HG02610 (cell line): ENCODE measurements at regions not wholly inside any gene's neighbourhood (a gene's known extent, or its start where the extent isn't known, plus 50 kb on each side); places are given as distances from the start of the nearest gene placed in this dataset.

Source experiments
- ATAC-seq: cut with Tn5 transposase; IDR thresholded peaks from one replicate; pipeline ENCODE4 v1.9.1; 2021; ENCODE audit warnings: mild to moderate bottlenecking, moderate library complexity; ENCODE audit not compliant: unreplicated experiment

GRCh38 chr20:22781869-22782268 lies 197.5 kb upstream of the FOXA2 start:
- ATAC-seq: no peak

DNA sequence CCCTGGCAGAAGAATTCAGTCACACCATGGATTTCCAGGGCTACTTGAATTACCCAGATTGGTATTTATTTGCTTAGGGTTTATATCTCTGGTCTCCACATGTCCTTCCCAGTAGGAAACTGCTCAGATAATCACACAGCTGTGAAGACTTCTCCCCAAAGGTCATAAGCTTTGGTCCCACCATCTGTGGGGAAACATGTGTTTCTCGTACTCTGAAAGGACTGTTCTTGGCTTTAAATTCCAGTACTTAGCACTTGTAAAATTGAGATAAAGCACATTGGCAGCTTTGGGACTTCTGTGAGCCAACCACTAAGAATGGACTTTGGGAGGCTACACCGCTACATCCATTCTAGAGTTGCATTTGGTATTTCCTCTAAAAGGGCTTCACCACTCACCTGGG lies 205.3 kb upstream of the FOXA2 start:
- no peak for ATAC-seq

DNA sequence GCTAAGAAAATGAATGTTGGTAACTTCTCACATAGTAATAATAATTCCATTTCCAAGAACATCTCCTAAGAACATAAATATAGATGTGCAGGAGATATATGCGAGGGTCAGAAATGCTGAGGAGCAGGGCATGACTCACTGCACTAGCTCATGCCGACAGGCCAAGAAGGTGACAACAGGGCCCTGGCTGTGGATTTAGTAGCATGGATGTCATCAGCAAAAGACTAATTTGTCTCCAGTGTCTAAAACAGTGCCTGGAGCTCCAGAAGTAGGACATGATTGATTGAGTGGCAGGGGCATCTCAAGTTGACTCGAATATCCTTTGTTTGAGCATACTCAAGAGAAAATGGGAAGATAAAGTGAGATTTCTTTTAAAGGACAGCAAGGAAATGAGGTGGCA lies 207.0 kb upstream of the FOXA2 start:
- ATAC-seq: no peak

- ATAC-seq: no peak
Observed at GRCh38 chr20:22791877-22792525, 207.6 kb upstream of the FOXA2 start.

GRCh38 chr20:22794200-22794599 lies 209.8 kb upstream of the FOXA2 start:
- ATAC-seq: no peak

DNA sequence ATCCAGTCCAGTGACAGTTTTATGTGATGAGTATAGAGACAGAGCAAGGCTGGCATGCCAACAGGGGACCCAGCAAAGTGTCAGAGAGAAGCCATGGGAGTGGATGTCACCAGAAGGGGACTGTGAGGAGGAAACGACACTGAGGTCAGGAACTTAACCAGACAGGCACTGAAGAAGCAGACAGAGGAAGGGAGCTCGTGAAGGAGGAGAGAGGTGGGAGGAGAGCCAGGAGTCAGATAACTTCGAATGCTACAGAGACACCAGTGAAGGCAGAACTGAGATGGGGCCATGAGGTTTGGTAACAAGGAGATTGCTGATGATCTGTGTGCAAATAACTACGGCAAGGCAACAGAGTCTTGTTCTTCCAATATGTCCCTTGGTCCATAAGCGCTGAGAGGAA lies 211.1 kb upstream of the FOXA2 start:
- no peak for ATAC-seq

- no peak for ATAC-seq
Observed at GRCh38 chr20:22795871-22796270, 211.5 kb upstream of the FOXA2 start.

DNA sequence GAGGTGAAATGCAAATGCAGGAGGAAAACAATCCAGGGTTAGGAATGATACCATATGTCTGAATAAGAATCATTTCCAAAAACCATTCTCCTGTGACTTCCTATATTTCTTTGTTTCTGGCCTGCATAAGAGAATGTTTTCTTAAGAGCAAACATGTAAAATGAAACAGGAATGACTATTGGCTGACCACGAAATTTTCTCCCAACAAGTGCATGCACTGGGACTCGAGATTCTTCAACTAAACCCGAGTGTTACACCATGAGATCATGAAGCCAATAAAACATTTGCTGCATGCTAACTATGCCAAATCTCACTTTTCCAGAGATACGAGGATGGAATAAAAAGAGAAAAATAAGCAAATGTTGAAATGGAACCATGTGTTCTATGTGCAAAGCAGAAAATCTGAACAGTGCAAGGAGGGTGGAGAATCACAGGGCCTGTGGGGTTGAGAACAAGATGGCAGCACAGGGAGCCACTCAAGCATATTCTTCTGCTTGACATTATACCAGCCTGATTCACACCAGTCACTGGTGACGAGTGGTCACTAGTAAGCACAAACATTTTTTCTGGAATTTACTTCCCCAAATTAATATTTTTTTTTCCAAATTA lies 212.2 kb upstream of the FOXA2 start:
- ATAC-seq: no peak

DNA sequence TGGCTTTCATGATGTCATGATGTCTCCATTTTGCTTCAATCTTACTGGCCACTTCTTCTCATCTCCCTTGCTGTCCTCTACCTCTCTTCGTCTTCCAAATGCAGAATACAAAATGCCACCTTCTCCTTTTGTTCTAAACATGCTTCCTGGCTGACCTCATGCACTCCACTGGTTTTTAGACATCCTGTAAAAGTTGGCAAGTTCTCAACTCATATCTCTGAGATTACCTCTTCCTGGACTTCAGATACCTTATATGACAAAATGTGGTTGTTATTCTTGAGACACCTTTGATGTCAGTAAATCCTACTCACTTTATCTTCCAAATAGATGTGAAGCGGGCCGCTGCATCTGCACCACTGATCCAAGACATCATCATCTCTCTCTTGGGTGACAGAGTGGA lies 212.7 kb upstream of the FOXA2 start:
- no peak for ATAC-seq

- no peak for ATAC-seq
Observed at GRCh38 chr20:22799687-22800086, 215.3 kb upstream of the FOXA2 start.

GRCh38 chr20:22800129-22800528 lies 215.8 kb upstream of the FOXA2 start:
- no peak for ATAC-seq

DNA sequence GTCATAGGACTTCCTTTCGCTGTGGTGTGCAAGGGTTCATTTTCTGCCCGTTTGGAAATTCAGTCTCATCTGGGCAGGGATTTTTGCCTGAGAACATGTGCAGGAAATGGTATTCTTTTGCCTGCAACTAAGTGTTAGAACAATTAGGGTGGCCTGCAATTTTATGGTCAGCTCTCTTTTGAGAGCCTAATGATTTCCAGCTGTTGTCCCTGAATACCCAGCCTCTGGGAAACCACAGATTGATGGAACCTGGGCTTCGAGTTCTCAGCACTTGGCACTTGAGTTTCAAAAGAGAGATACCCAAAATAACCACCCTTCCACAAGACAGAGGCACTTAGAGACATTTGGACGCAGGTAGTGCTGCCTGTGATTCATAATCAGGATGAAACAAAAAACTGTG lies 217.2 kb upstream of the FOXA2 start:
- ATAC-seq: no peak

DNA sequence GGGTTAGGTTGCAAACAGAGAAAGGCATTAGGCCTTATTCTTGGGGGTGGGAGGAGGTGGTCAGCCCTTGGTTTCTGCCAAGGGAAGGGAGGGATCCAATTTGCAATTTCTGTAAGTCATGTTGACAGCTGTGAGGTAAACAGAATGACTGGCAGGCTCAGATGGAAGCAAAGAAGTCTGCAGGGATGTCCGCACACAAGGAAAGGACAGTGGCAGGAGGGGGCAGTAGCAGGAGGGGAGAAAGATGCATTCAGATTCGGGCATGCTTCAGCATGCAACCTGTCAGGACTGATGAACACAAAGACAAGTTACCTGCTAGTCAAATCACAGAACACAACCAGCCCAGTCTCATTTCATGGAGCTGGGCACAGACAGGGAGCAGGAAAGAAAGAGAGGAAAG lies 217.9 kb upstream of the FOXA2 start:
- no peak for ATAC-seq

- ATAC-seq: no peak
Observed at GRCh38 chr20:22805219-22805618, 220.8 kb upstream of the FOXA2 start.

DNA sequence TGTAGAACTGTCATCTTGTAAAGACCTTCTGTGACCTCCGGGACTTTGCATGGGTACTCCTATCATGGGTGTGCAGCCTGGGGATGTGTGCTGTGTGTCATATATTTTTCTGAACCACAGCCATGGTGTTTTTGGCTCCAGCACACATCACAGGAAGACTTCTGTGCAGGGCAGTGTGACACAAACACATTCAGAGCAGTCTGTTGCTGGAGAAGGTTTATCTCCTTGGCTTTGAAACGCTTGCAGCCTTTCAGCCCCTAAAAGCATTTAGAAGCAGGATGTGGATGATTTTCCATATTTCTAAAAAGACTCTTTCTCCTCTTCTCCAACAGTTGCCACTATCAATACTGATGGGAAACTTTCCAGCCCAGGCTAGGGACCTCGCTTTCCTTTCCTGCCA lies 221.6 kb upstream of the FOXA2 start:
- ATAC-seq: no peak

DNA sequence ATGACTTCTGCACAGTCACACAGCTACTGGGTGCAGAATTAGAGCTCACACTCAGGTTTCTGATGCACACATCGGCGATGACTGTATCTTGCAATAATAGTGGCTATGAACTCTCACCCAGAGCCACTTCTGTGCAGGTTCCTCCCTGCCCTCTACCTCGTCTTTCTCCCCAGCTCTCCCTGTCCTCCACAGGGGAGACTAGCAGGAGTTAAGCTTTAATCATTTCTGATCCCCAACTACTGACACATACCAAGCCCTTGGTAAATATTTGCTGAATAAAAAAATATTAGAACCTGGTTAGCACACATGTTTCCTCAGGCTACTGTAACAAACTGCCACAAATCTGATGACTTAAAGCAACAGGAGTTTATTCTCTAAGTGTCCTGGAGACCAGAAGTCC lies 222.7 kb upstream of the FOXA2 start:
- no peak for ATAC-seq

- ATAC-seq: no peak
Observed at GRCh38 chr20:22807646-22808244, 223.4 kb upstream of the FOXA2 start.

- no peak for ATAC-seq
Observed at GRCh38 chr20:22808628-22809027, 224.3 kb upstream of the FOXA2 start.

- ATAC-seq: no peak
Observed at GRCh38 chr20:22810030-22810429, 225.1 kb upstream of the SSTR4 start.

- no peak for ATAC-seq
Observed at GRCh38 chr20:22810626-22811569, 224.2 kb upstream of the SSTR4 start.

GRCh38 chr20:22814471-22815205 lies 220.5 kb upstream of the SSTR4 start:
- no peak for ATAC-seq
